Lower leg skin (tissue), 3 donors: ENCODE measurements at regions not wholly inside any gene's neighbourhood (a gene's known extent, or its start where the extent isn't known, plus 50 kb on each side); places are given as distances from the start of the nearest gene placed in this dataset.

Experiments used
- POLR2A ChIP-seq, 2 donors: fragments of 450-650 bp; IDR thresholded peaks; one replicate each; pipeline ENCODE4 v1.6.1; 2016 to 2017; ENCODE audit warnings: antibody characterized with exemption in 2 of 2, mild to moderate bottlenecking in 1 of 2, moderate library complexity in 1 of 2
- TF ChIP-seq, protein P1 (sequence below), 3 donors: fragments of 450-650 bp; IDR thresholded peaks; one replicate each; pipeline ENCODE4 v1.5.1; 2016; ENCODE audit warnings: antibody characterized with exemption in 3 of 3, mild to moderate bottlenecking in 3 of 3, moderate library complexity in 2 of 3

- TF ChIP-seq, protein P1, sequence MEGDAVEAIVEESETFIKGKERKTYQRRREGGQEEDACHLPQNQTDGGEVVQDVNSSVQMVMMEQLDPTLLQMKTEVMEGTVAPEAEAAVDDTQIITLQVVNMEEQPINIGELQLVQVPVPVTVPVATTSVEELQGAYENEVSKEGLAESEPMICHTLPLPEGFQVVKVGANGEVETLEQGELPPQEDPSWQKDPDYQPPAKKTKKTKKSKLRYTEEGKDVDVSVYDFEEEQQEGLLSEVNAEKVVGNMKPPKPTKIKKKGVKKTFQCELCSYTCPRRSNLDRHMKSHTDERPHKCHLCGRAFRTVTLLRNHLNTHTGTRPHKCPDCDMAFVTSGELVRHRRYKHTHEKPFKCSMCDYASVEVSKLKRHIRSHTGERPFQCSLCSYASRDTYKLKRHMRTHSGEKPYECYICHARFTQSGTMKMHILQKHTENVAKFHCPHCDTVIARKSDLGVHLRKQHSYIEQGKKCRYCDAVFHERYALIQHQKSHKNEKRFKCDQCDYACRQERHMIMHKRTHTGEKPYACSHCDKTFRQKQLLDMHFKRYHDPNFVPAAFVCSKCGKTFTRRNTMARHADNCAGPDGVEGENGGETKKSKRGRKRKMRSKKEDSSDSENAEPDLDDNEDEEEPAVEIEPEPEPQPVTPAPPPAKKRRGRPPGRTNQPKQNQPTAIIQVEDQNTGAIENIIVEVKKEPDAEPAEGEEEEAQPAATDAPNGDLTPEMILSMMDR (IDR thresholded peaks at IDR 0.05): no peak
- no peak for TF ChIP-seq POLR2A (IDR thresholded peaks at IDR 0.05)
Observed at GRCh38 chr12:58025431-58025830, 84.1 kb downstream of the ATP23 start.
